ENCODE measurements at regions not wholly inside any gene's neighbourhood (a gene's known extent, or its start where the extent isn't known, plus 50 kb on each side); places are given as distances from the start of the nearest gene placed in this dataset.

- TF ChIP-seq POLR2A (IDR thresholded peaks at IDR 0.05) (no peak), CTCF (IDR thresholded peaks at IDR 0.05) (no peak)
Observed at GRCh38 chr3:198096015-198096414, 136.0 kb downstream of the LMLN start.
